Peyer's patch (tissue), 4 donors: ENCODE measurements at regions not wholly inside any gene's neighbourhood (a gene's known extent, or its start where the extent isn't known, plus 50 kb on each side); places are given as distances from the start of the nearest gene placed in this dataset.

Source experiments
- DNase-seq, 3 donors: peaks; one replicate each; pipeline ENCODE4 v3.0.0-alpha.2; 2017 to 2019
- H3K27ac ChIP-seq, 4 donors: fragments of 200-600 bp; sonication (generic); one replicate each; pipeline ENCODE4 v1.5.1; 2016 to 2019
- H3K27me3 ChIP-seq, 2 donors: fragments of 200-600 bp; sonication (generic); one replicate each; pipeline ENCODE4 v1.5.1; 2019
- H3K36me3 ChIP-seq, 3 donors: fragments of 200-600 bp; sonication (generic); one replicate each; pipeline ENCODE4 v1.5.1; 2016 to 2019
- H3K4me1 ChIP-seq, 4 donors: fragments of 200-600 bp; sonication (generic); one replicate each; pipeline ENCODE4 v1.5.1; 2016 to 2019
- H3K4me3 ChIP-seq, 4 donors: fragments of 200-600 bp; sonication (generic); 1 replicate in 3 of 4; 2 replicates in 1 of 4; pipeline ENCODE4 v1.5.1; 2016 to 2019; ENCODE audit warnings: mild to moderate bottlenecking in 1 of 4
- H3K9me3 ChIP-seq, 4 donors: fragments of 200-600 bp; sonication (generic); one replicate each; pipeline ENCODE4 v1.5.1; 2016 to 2019; ENCODE audit warnings: mild to moderate bottlenecking in 1 of 4
- POLR2A ChIP-seq, 2 donors: fragments of 450-650 bp; IDR thresholded peaks; one replicate each; pipeline ENCODE4 v1.5.1; 2017; ENCODE audit warnings: antibody characterized with exemption in 2 of 2, mild to moderate bottlenecking in 2 of 2, moderate library complexity in 2 of 2
- TF ChIP-seq, protein P1 (sequence below), 6 experiments: fragments of 450-650 bp in 4 of 6; fragments of 200-600 bp in 2 of 6; sonication (generic) in 1 of 6; IDR thresholded peaks; one replicate each; pipeline ENCODE4 v1.5.1; 2017 to 2019; ENCODE audit warnings: antibody characterized with exemption in 6 of 6, mild to moderate bottlenecking in 3 of 6, moderate library complexity in 1 of 6

- H3K27me3 ChIP-seq: no peaks in the 10 kb centered on the region
- no peak for TF ChIP-seq POLR2A (IDR thresholded peaks at IDR 0.05)
- TF ChIP-seq, protein P1, sequence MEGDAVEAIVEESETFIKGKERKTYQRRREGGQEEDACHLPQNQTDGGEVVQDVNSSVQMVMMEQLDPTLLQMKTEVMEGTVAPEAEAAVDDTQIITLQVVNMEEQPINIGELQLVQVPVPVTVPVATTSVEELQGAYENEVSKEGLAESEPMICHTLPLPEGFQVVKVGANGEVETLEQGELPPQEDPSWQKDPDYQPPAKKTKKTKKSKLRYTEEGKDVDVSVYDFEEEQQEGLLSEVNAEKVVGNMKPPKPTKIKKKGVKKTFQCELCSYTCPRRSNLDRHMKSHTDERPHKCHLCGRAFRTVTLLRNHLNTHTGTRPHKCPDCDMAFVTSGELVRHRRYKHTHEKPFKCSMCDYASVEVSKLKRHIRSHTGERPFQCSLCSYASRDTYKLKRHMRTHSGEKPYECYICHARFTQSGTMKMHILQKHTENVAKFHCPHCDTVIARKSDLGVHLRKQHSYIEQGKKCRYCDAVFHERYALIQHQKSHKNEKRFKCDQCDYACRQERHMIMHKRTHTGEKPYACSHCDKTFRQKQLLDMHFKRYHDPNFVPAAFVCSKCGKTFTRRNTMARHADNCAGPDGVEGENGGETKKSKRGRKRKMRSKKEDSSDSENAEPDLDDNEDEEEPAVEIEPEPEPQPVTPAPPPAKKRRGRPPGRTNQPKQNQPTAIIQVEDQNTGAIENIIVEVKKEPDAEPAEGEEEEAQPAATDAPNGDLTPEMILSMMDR (IDR thresholded peaks at IDR 0.05): no peak
- H3K9me3 ChIP-seq: no peaks in the 10 kb centered on the region
- H3K27ac ChIP-seq: no peak overlapping the region
- H3K4me1 ChIP-seq: no peaks in the 10 kb centered on the region
- H3K36me3 ChIP-seq: no peaks in the 10 kb centered on the region
- no peak overlapping the region for H3K4me3 ChIP-seq
- no peak for DNase-seq
Observed at GRCh38 chr4:26003056-26003455, 89.0 kb downstream of the SMIM20 start.

GRCh38 chr4:26004290-26004689 lies 90.3 kb downstream of the SMIM20 start:
- Histone ChIP-seq H3K36me3 (no peaks in the 10 kb centered on the region), H3K4me1 (no peaks in the 10 kb centered on the region), H3K4me3 (no peak overlapping the region), H3K27ac (no peak overlapping the region), H3K9me3 (peaks cover 0 to 4% (median 0%) of the 10 kb centered on the region in 4 donors), H3K27me3 (no peaks in the 10 kb centered on the region)
- DNase-seq: no peak
- TF ChIP-seq, protein P1 (IDR thresholded peaks at IDR 0.05): no peak
- no peak for TF ChIP-seq POLR2A (IDR thresholded peaks at IDR 0.05)

GRCh38 chr4:26005764-26006163 lies 91.7 kb downstream of the SMIM20 start:
- no peak for TF ChIP-seq POLR2A (IDR thresholded peaks at IDR 0.05)
- TF ChIP-seq, protein P1 (IDR thresholded peaks at IDR 0.05): no peak
- Histone ChIP-seq H3K4me3 (no peak overlapping the region), H3K36me3 (no peaks in the 10 kb centered on the region), H3K4me1 (no peaks in the 10 kb centered on the region), H3K27ac (no peak overlapping the region), H3K27me3 (no peaks in the 10 kb centered on the region), H3K9me3 (peaks cover 0 to 4% (median 2%) of the 10 kb centered on the region in 4 donors)
- no peak for DNase-seq

DNA sequence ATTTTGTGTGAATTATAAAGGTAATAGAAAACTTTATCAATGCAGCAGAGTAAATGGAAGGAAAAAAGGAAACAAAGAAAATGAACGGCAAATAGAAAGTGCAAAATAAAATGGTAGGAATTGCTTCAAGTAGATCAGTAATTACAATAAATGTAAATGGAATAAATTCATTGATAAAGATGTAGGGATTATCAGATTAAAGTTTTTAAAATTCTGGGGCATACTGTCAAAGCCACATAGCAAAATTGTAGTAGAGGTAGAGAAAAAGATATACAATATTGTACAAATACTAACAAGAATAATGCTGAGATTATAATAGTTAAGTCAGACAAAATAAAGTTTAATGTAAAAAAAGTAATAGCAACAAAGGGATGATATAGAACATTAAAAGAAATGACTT lies 94.7 kb downstream of the SMIM20 start:
- TF ChIP-seq, protein P1 (IDR thresholded peaks at IDR 0.05): no peak
- no peak for TF ChIP-seq POLR2A (IDR thresholded peaks at IDR 0.05)
- H3K27me3 ChIP-seq: no peaks in the 10 kb centered on the region
- no peak for DNase-seq
- H3K4me1 ChIP-seq: no peaks in the 10 kb centered on the region
- no peaks in the 10 kb centered on the region for H3K36me3 ChIP-seq
- no peak overlapping the region for H3K27ac ChIP-seq
- H3K9me3 ChIP-seq: peaks cover 0 to 4% (median 2%) of the 10 kb centered on the region in 4 donors
- H3K4me3 ChIP-seq: no peak overlapping the region

DNA sequence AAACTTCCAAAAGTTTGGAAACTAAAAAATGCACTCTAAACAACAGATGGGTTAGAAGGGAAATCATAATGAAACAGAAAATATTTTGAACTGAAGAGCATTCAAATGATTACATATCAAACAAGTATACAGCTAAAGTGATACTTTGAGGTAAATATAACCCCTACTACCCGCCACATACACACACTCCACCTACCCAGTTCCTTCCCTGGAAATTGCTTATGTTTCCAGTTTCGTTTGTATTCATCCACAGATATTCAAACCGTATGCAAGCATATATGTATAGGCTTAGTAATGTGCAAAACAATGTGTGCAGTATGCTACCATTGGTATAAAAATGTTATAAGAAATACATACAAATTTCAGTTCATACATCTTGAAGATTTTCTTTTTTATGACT lies 95.5 kb downstream of the SMIM20 start:
- Histone ChIP-seq H3K27ac (no peak overlapping the region), H3K27me3 (no peaks in the 10 kb centered on the region), H3K4me3 (no peak overlapping the region), H3K36me3 (no peaks in the 10 kb centered on the region), H3K4me1 (no peaks in the 10 kb centered on the region), H3K9me3 (peaks cover 0 to 4% (median 2%) of the 10 kb centered on the region in 4 donors)
- TF ChIP-seq, protein P1 (IDR thresholded peaks at IDR 0.05): no peak
- no peak for TF ChIP-seq POLR2A (IDR thresholded peaks at IDR 0.05)
- DNase-seq: no peak

GRCh38 chr4:26010304-26010703 lies 96.3 kb downstream of the SMIM20 start:
- Histone ChIP-seq H3K36me3 (no peaks in the 10 kb centered on the region), H3K9me3 (peaks cover 0 to 4% (median 2%) of the 10 kb centered on the region in 4 donors), H3K4me3 (no peak overlapping the region), H3K27ac (no peak overlapping the region), H3K27me3 (no peaks in the 10 kb centered on the region), H3K4me1 (no peaks in the 10 kb centered on the region)
- no peak for DNase-seq
- TF ChIP-seq POLR2A (IDR thresholded peaks at IDR 0.05): no peak
- TF ChIP-seq, protein P1 (IDR thresholded peaks at IDR 0.05): no peak
